ENCODE measurements at regions not wholly inside any gene's neighbourhood (a gene's known extent, or its start where the extent isn't known, plus 50 kb on each side); places are given as distances from the start of the nearest gene placed in this dataset.
A peak's percentile ranks its signal among the peaks of the same experiment; 100 is the strongest.

DNA sequence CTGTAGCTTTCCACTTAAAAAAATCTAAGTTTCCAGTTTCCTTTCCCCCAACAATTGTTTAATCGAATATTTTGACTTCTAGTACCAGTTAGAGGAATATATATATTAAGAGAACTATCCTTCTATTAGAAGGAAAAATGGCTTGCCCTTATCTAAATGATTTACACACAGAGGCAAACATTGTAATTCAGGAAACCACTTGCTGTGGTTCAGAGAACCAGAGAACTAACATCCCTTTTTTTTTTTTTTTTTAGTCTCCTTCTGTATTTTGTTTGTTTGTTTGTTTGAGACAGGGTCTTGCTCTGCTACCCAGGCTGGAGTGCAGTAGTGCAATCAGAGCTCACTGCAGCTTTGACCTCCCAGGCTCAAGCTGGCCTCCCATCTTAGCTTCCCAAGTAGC, 746.6 kb downstream of the VRK1 start:
- DNase-seq: no peak

DNA sequence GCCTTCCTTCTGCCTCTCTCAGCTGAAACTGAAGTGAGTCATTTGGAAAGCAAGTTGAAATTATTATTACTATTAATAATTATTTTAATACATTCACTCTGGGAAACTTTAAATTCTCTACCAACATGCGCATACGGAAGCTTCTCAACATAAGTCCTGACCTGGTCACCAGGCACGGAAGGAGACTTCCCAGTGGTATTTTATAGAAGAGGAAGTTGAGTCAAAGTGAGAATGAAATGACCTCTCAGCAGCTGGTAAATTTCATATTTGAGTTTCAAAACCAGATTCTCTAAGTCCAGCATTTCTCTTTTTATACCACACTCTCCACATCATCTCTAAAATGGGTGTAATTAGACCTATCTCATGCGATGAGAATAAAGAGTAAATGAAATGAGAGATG, 747.4 kb downstream of the VRK1 start:
- no peak for DNase-seq

- no peak for DNase-seq
These were observed 749.5 kb downstream of the VRK1 start for GRCh38 chr14:97546491-97547230.

- no peak for DNase-seq
These were observed 753.3 kb downstream of the VRK1 start for GRCh38 chr14:97550463-97550862.

GRCh38 chr14:97554597-97554996, 757.4 kb downstream of the VRK1 start:
- DNase-seq: no peak

DNA sequence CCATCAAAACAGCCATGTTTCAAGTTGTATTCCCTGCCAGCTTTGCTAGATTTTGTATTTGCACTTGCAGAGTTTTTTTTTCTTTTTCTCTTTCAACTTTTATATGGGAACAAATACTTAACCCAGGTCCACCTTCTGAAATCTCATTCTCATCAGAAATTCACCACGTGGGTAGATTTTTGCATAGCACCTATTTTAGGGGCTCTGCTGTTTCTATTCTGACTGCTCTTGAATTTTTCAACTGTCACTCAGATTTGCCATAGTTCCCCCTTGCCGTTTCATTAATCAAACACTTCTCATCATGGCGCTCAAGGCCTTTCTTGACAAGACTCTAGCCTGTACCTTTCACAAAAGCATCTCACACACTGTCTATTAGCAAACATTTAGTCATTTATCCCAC, 767.2 kb downstream of the VRK1 start:
- DNase-seq: no peak

GRCh38 chr14:97571201-97571600, 774.0 kb downstream of the VRK1 start:
- no peak for DNase-seq

- DNase-seq: no peak
These were observed 774.8 kb downstream of the VRK1 start for GRCh38 chr14:97571866-97572555.

- no peak for DNase-seq
These were observed 775.6 kb downstream of the VRK1 start for GRCh38 chr14:97572583-97573458.

DNA sequence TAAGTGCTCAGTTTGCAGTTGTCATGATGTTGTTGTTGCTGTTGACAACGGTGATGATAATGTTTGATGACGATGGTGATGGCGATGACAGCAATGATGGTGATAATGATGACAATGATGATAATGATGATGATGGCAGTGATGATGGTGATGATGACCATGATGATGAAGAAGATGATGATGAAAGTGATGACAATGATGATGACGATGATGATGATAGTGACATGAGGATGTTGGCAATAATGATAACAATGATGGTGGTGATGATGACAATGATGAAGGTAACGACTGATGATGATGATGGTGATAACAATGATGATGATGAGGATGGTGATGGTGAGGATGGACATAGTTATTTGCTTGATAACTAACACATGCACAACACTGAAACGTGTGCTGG, 778.5 kb downstream of the VRK1 start:
- DNase-seq: no peak

GRCh38 chr14:97578982-97579548, 781.9 kb downstream of the VRK1 start:
- no peak for DNase-seq

DNA sequence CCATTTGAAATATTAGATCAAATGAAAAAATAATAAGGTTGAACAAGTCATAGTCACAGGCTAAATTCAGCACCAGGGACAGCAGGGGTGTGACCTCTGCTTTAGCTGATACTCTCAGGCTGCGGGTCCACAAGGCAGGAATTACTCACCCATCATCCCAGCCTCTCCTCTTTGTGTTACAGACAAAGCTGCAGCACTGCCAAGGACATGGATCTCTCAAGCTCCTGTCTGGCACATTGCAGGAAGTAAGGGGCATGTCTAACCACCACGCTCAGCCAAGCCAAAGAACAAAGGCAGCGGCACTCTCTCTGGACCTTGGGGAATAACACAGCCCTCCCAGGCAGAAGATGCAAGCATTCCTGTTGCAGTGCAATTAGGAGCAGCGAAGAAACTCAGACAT, 783.8 kb downstream of the VRK1 start:
- DNase-seq: no peak

- no peak for DNase-seq
These were observed 784.8 kb downstream of the VRK1 start for GRCh38 chr14:97582022-97582421.

DNA sequence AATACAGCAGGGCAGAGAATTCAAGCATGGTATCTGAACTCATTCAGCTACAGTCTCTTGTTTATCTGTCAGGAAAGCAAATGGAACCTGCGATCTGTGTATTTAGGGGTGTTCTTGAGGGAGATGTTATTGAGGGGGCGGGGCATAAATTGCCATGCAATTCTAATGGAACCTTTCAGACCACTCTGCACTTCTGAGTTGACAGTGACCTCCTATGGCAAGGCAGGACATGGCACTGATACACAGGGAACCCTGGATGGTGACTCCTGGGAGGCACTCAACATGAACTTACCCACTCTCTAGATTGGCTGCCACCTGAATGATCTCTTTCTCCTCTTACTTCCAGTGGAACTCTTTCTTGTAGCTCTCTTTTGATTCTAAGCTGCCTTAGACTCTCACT, 787.3 kb downstream of the VRK1 start:
- DNase-seq: no peak

- no peak for DNase-seq
These were observed 795.3 kb downstream of the VRK1 start for GRCh38 chr14:97592341-97592980.

GRCh38 chr14:97594306-97594705, 797.1 kb downstream of the VRK1 start:
- DNase-seq: no peak

DNA sequence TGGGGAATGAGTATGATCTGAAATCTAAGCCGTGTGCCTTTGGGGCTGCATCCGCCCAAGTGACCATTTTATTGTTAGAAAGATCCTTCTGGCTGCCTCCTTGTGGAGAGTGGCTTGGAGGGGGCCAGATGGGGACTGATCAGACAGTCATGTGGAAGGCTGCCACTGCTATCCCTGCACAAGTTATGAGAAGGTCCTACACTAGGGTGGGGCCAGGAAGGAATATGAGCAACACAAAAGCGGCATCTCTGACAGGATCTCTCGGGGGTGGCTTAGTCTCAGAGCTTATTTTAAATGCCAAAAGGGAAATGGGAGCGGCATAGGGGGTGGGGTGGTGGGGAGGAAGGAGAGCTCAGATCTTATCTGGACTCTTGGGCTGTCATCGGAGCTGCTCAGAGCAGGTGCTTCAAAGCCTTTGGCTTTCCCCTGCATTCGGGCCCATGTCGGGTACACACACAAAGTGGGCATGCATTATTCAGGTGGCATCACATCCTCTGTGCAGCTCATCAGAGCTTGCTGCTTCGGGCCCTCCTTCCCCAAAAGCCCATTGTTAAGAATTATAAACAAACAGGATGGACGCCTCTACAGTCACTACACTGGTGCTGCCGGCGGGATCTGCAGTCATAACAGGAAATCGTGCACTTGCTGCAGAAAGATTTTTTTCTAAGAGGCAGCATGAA, 805.4 kb downstream of the VRK1 start:
- DNase-seq: peak; percentile 62 to 65

- DNase-seq: peak in 1 of 2 experiments; percentile 40
These were observed 806.0 kb downstream of the VRK1 start for GRCh38 chr14:97603201-97603600.

GRCh38 chr14:97604731-97605130, 807.5 kb downstream of the VRK1 start:
- no peak for DNase-seq

DNA sequence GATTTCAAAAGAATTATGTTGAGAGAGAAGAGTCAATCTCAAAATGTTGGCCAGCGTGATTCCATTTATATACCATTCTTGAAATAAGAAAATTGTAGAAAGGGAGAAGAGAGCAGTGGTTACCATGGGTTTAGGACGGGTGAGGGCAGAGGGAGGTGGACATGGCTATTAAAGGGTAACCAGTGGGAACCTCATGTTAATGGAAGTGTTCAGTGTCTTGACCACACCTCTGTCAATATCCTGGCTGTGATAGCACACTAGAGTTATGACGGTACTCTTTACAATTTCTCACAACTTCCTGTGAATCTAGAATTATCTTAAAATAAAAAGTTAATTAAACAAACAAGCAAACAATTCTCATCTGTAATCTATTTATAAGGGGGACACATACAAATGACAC, 821.2 kb downstream of the VRK1 start:
- no peak for DNase-seq

DNA sequence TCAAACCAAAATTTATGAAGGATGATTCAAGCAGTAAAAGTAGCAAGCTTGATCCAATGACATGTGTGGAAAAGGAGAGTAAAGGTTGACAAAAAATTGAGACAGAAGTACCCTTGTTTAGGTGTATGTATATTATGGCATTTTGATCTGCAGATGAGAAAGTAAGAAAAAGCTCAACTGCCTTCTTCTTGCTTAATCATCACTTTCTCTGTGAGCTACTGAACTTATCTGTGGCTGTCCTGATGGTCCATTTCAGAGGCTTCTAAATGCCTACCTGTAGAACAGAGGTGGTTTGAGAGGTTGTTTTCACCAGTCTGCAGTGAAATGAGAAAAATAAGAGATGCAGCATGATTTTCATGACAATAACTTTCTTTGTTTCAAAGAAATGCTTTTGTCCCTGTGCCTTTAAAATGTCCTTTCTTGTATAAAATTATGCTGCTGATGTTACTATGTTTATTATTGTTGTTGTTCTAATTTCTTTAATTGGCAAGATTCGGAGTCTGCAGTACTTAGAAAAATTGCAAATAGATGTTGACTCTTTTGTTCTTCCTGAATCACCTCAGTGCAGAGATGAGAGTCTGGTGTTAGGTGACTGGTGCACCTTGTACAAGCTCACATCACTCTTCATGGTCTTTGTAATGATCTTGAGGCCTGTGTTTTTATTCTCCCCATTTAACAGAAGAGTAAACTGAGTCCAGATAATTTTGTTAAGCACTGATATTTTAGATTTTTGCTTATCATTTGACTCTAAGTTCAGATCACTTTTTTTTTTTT, 821.9 kb downstream of the VRK1 start:
- DNase-seq: no peak

All from activated T-cell treated with anti-CD3 and anti-CD28 coated beads, Interleukin-2, amount 50 U/mL, for 48 hours (primary cell).